Activated CD8-positive, alpha-beta T cell treated with anti-CD3 and anti-CD28 coated beads, Interleukin-2, amount 10 ng/mL, durations not matched to agents 7 days and 5 days (primary cell): ENCODE measurements at regions not wholly inside any gene's neighbourhood (a gene's known extent, or its start where the extent isn't known, plus 50 kb on each side); places are given as distances from the start of the nearest gene placed in this dataset.

ENCODE experiments used
- ATAC-seq: fragments of 150-1000 bp; cut with Tn5 transposase; one replicate; pipeline ENCODE4 v1.10.0; 2021; ENCODE audit warnings: moderate library complexity
- CTCF ChIA-PET: fragments of 350-600 bp; sonication (Branson Sonifier 250); formaldehyde crosslinking; loops from one replicate; lab custom pipeline; 2021; ENCODE audit warnings: antibody characterized with exemption; lab: Charles Lee
- POLR2A ChIA-PET: fragments of 350-600 bp; sonication (Branson Sonifier 250); formaldehyde crosslinking; loops from one replicate; lab custom pipeline; 2021; ENCODE audit warnings: antibody characterized with exemption; lab: Charles Lee
- DNase-seq: peaks from one replicate; pipeline ENCODE4 v3.0.0-alpha.2; 2020
- H3K27ac Mint-ChIP-seq: one replicate; pipeline ENCODE4 v1.8.0; 2021; ENCODE audit warnings: mild to moderate bottlenecking, mixed read lengths
- H3K27me3 Mint-ChIP-seq: one replicate; pipeline ENCODE4 v1.8.0; 2021; ENCODE audit warnings: low read depth, mixed read lengths
- H3K36me3 Mint-ChIP-seq: one replicate; pipeline ENCODE4 v1.8.0; 2021; ENCODE audit warnings: low read depth, mixed read lengths
- H3K4me1 Mint-ChIP-seq: one replicate; pipeline ENCODE4 v1.8.0; 2021; ENCODE audit warnings: low read depth, mixed read lengths
- H3K4me3 Mint-ChIP-seq: one replicate; pipeline ENCODE4 v1.8.0; 2021; ENCODE audit warnings: mild to moderate bottlenecking, mixed read lengths
- H3K9me3 Mint-ChIP-seq: one replicate; pipeline ENCODE4 v1.8.0; 2022; ENCODE audit warnings: mixed read lengths; ENCODE audit not compliant: insufficient read depth

DNA sequence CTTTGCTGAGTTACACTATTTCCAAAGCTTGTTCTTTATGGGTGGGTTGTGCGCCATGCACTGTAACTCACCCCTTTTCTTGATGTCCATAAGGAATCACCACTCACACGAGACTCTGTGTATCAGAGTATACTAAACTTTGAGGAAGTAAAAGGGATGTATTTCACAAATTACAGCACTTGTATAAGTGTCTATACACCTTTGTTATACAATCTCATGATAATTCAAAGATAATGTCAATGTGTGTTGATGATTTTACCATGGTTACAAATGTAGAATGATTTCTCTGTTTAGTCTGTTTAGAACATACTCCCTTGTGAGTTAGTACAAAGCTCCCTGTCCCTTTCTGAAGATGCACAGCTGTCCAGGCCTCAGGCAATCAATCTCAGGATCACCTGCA is 922.2 kb upstream of the MAP3K7 start:
- no peak for ATAC-seq
- H3K4me3 Mint-ChIP-seq: no peak overlapping the region
- CTCF ChIA-PET: no interaction called here
- POLR2A ChIA-PET: no interaction called here
- no peak overlapping the region for H3K27ac Mint-ChIP-seq
- H3K4me1 Mint-ChIP-seq: no peaks in the 10 kb centered on the region
- DNase-seq: no peak
- no peaks in the 10 kb centered on the region for H3K27me3 Mint-ChIP-seq
- H3K9me3 Mint-ChIP-seq: no peaks in the 10 kb centered on the region
- no peaks in the 10 kb centered on the region for H3K36me3 Mint-ChIP-seq

GRCh38 chr6:91506509-91506908 is 919.6 kb upstream of the MAP3K7 start:
- Mint-ChIP-seq H3K27me3 (no peaks in the 10 kb centered on the region), H3K27ac (no peak overlapping the region), H3K4me1 (no peaks in the 10 kb centered on the region), H3K4me3 (no peak overlapping the region), H3K9me3 (no peaks in the 10 kb centered on the region), H3K36me3 (no peaks in the 10 kb centered on the region)
- ATAC-seq: no peak
- ChIA-PET POLR2A (no interaction called here), CTCF (no interaction called here)
- DNase-seq: no peak

GRCh38 chr6:91505199-91505598 is 918.3 kb upstream of the MAP3K7 start:
- no peaks in the 10 kb centered on the region for H3K36me3 Mint-ChIP-seq
- CTCF ChIA-PET: no interaction called here
- ATAC-seq (no peak), DNase-seq (no peak)
- POLR2A ChIA-PET: no interaction called here
- H3K4me1 Mint-ChIP-seq: no peaks in the 10 kb centered on the region
- H3K9me3 Mint-ChIP-seq: no peaks in the 10 kb centered on the region
- H3K4me3 Mint-ChIP-seq: no peak overlapping the region
- no peak overlapping the region for H3K27ac Mint-ChIP-seq
- H3K27me3 Mint-ChIP-seq: no peaks in the 10 kb centered on the region

GRCh38 chr6:91501930-91502329 is 915.1 kb upstream of the MAP3K7 start:
- Mint-ChIP-seq H3K27me3 (no peaks in the 10 kb centered on the region), H3K36me3 (no peaks in the 10 kb centered on the region), H3K27ac (no peak overlapping the region), H3K4me3 (no peak overlapping the region), H3K9me3 (no peaks in the 10 kb centered on the region), H3K4me1 (no peaks in the 10 kb centered on the region)
- ChIA-PET CTCF (no interaction called here), POLR2A (no interaction called here)
- DNase-seq: no peak
- ATAC-seq: no peak

GRCh38 chr6:91500689-91501303 is 913.9 kb upstream of the MAP3K7 start:
- CTCF ChIA-PET: no interaction called here
- H3K9me3 Mint-ChIP-seq: no peaks in the 10 kb centered on the region
- H3K27me3 Mint-ChIP-seq: no peaks in the 10 kb centered on the region
- no peak for DNase-seq
- POLR2A ChIA-PET: no interaction called here
- no peak overlapping the region for H3K4me3 Mint-ChIP-seq
- H3K36me3 Mint-ChIP-seq: no peaks in the 10 kb centered on the region
- no peak overlapping the region for H3K27ac Mint-ChIP-seq
- no peaks in the 10 kb centered on the region for H3K4me1 Mint-ChIP-seq
- ATAC-seq: no peak

GRCh38 chr6:91498576-91498975 is 911.7 kb upstream of the MAP3K7 start:
- CTCF ChIA-PET: no interaction called here
- H3K9me3 Mint-ChIP-seq: no peaks in the 10 kb centered on the region
- POLR2A ChIA-PET: no interaction called here
- H3K27me3 Mint-ChIP-seq: no peaks in the 10 kb centered on the region
- no peak overlapping the region for H3K4me3 Mint-ChIP-seq
- DNase-seq (no peak), ATAC-seq (no peak)
- H3K4me1 Mint-ChIP-seq: no peaks in the 10 kb centered on the region
- no peaks in the 10 kb centered on the region for H3K36me3 Mint-ChIP-seq
- no peak overlapping the region for H3K27ac Mint-ChIP-seq

GRCh38 chr6:91497770-91498169 is 910.9 kb upstream of the MAP3K7 start:
- H3K4me3 Mint-ChIP-seq: no peak overlapping the region

GRCh38 chr6:91490671-91491301 is 903.9 kb upstream of the MAP3K7 start:
- no peaks in the 10 kb centered on the region for H3K4me1 Mint-ChIP-seq
- H3K27me3 Mint-ChIP-seq: no peaks in the 10 kb centered on the region
- ChIA-PET POLR2A (no interaction called here), CTCF (no interaction called here)
- H3K36me3 Mint-ChIP-seq: no peaks in the 10 kb centered on the region
- H3K27ac Mint-ChIP-seq: no peak overlapping the region
- ATAC-seq: no peak
- no peak overlapping the region for H3K4me3 Mint-ChIP-seq
- H3K9me3 Mint-ChIP-seq: no peaks in the 10 kb centered on the region
- DNase-seq: no peak

More at GRCh38 chr6:91497770-91498169, 910.9 kb upstream of the MAP3K7 start:
- no peaks in the 10 kb centered on the region for H3K4me1 Mint-ChIP-seq
- no peak overlapping the region for H3K27ac Mint-ChIP-seq
- no peaks in the 10 kb centered on the region for H3K36me3 Mint-ChIP-seq
- DNase-seq: no peak
- H3K9me3 Mint-ChIP-seq: no peaks in the 10 kb centered on the region
- H3K27me3 Mint-ChIP-seq: no peaks in the 10 kb centered on the region
- ChIA-PET POLR2A (no interaction called here), CTCF (no interaction called here)
- no peak for ATAC-seq

- no peaks in the 10 kb centered on the region for H3K27me3 Mint-ChIP-seq
- CTCF ChIA-PET: no interaction called here
- H3K4me3 Mint-ChIP-seq: no peak overlapping the region
- H3K9me3 Mint-ChIP-seq: no peaks in the 10 kb centered on the region
- ATAC-seq: no peak
- no peak overlapping the region for H3K27ac Mint-ChIP-seq
- H3K36me3 Mint-ChIP-seq: no peaks in the 10 kb centered on the region
- POLR2A ChIA-PET: no interaction called here
- no peak for DNase-seq
- no peaks in the 10 kb centered on the region for H3K4me1 Mint-ChIP-seq
These were observed 901.0 kb upstream of the MAP3K7 start for GRCh38 chr6:91487696-91488392.

DNA sequence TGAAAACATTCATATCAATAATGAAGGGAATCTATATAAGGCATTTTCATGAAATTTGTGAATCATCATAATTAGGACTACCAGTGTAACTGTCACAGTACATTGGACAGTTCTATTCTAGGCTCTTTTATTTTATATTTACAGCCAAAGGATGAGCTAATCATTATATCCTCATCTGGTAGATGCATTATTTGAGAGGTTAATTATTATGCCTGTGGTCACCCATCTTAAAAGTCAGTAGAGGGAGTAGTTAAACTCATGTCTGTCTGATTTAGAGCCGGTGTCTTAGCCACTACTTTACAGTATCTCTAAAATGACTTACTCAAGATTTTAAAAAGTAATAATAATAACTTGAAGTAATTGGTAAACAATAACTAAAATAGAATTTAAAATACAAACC is 899.3 kb upstream of the MAP3K7 start:
- no peak overlapping the region for H3K4me3 Mint-ChIP-seq
- no peaks in the 10 kb centered on the region for H3K27me3 Mint-ChIP-seq
- H3K4me1 Mint-ChIP-seq: no peaks in the 10 kb centered on the region
- no peaks in the 10 kb centered on the region for H3K9me3 Mint-ChIP-seq
- ChIA-PET POLR2A (no interaction called here), CTCF (no interaction called here)
- no peak for ATAC-seq
- no peak overlapping the region for H3K27ac Mint-ChIP-seq
- no peak for DNase-seq
- no peaks in the 10 kb centered on the region for H3K36me3 Mint-ChIP-seq

DNA sequence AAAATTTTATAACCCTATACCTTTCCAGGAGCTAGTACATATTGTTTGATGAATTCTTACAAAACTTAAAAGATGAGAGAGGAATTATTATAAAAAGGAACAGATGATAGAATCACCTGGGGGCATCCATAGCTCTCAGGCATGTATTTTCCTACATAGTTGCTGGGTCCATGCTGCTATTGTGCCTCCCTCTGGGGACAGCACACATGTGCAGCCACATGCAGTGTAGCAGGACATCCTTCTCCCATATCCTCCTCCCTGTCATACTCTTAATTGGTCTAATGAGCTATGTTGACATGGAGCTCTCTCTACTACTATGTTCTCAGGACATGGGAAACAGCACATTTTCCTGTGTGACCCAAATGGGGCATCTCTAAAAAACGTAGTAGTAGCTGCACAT is 898.2 kb upstream of the MAP3K7 start:
- H3K27ac Mint-ChIP-seq: no peak overlapping the region
- ATAC-seq (no peak), DNase-seq (no peak)
- ChIA-PET POLR2A (no interaction called here), CTCF (no interaction called here)
- no peaks in the 10 kb centered on the region for H3K36me3 Mint-ChIP-seq
- H3K4me1 Mint-ChIP-seq: no peaks in the 10 kb centered on the region
- no peaks in the 10 kb centered on the region for H3K27me3 Mint-ChIP-seq
- no peaks in the 10 kb centered on the region for H3K9me3 Mint-ChIP-seq
- H3K4me3 Mint-ChIP-seq: no peak overlapping the region

DNA sequence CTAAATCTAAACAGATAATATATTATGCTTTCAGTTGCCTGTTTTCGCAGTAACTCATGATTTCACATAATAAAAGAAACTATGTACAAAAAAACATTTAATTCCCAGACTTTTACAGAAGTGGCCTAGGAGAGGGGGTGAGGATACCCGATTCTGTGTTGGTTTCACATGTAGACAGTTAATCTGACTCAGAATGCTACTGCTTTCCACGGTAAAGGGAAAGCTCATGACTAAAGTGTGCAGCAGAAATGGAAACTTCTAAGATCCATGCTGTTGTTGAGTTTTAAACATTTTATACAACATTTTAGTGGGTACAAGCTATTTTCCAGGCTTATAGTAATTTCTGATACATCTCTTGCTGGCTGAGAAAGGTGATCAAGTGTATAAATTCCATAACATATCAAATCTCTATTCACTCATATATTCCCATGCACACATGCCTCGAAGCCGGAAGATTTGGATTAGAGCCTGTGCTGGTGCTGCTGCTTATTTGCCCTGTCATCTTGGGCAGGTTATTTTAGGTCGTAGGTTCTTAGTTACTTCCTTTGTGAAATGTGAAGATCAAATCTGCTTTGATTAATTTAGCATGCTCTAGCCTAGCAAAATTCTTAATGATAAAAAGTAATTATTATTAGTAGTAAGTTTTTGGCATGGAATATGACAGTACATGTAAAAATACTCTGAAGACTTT is 896.7 kb upstream of the MAP3K7 start:
- Mint-ChIP-seq H3K4me1 (no peaks in the 10 kb centered on the region), H3K27me3 (no peaks in the 10 kb centered on the region), H3K9me3 (no peaks in the 10 kb centered on the region), H3K4me3 (no peak overlapping the region), H3K27ac (no peak overlapping the region), H3K36me3 (no peaks in the 10 kb centered on the region)
- CTCF ChIA-PET: no interaction called here
- DNase-seq (no peak), ATAC-seq (no peak)
- POLR2A ChIA-PET: no interaction called here
